Stimulated activated naive CD8-positive, alpha-beta T cell treated with anti-CD3 and anti-CD28 coated beads, Interleukin-15, amount 100 ng/mL, for 72 hours (primary cell): ENCODE measurements at regions not wholly inside any gene's neighbourhood (a gene's known extent, or its start where the extent isn't known, plus 50 kb on each side); places are given as distances from the start of the nearest gene placed in this dataset.
"Not testable (repeated sequence)": the region's sequence is repeated elsewhere in the genome, so short reads cannot be mapped to it uniquely, and the experiment has no call there.

Source experiments
- ATAC-seq: fragments of 150-1000 bp; cut with Tn5 transposase; 2 replicates; pipeline ENCODE4 v1.10.0; 2021; ENCODE audit warnings: mild to moderate bottlenecking, moderate library complexity
- DNase-seq, 2 donors: peaks; one replicate each; pipeline ENCODE4 v3.0.0; 2021 to 2022
- H3K27ac Mint-ChIP-seq, 2 donors: one replicate each; pipeline ENCODE4 v1.8.0; 2022; ENCODE audit warnings: mild to moderate bottlenecking in 2 of 2, mixed read lengths in 2 of 2, moderate library complexity in 2 of 2
- H3K27me3 Mint-ChIP-seq: one replicate; pipeline ENCODE4 v1.8.0; 2022; ENCODE audit warnings: mixed read lengths
- H3K4me1 Mint-ChIP-seq: one replicate; pipeline ENCODE4 v1.8.0; 2022; ENCODE audit warnings: mild to moderate bottlenecking, mixed read lengths
- H3K4me3 Mint-ChIP-seq, 2 donors: one replicate each; pipeline ENCODE4 v1.8.0; 2022; ENCODE audit warnings: mild to moderate bottlenecking in 2 of 2, mixed read lengths in 2 of 2, moderate library complexity in 1 of 2
- H3K9me3 Mint-ChIP-seq, 2 donors: one replicate each; pipeline ENCODE4 v1.8.0; 2022; ENCODE audit warnings: mixed read lengths in 2 of 2

DNA sequence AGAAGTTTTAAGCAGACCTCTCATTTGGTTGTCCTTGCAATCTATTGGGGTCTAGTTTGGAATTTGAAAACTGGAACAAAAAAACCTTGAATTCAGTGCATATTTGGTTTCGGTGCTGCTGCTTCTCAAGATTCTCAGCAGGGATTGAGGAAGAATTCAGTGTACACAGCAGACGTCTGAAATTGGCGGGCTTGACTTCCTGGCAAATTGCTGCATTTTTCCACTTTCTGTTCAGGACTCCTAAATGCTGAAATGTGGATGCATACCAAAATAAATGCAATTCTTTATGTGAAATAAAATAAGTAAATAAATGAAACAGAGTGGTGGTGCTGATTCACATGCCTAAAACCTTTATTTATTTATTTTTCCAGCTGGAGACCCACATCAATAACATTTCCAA lies 332.4 kb upstream of the KYNU start:
- no peak for ATAC-seq
- DNase-seq, result no peak
- Mint-ChIP-seq H3K4me1 (no peaks in the 10 kb centered on the region), H3K27me3 (no peaks in the 10 kb centered on the region), H3K9me3 (peaks cover 4 to 21% of the 10 kb centered on the region in 2 donors), H3K4me3 (no peak overlapping the region), H3K27ac (no peak overlapping the region)

DNA sequence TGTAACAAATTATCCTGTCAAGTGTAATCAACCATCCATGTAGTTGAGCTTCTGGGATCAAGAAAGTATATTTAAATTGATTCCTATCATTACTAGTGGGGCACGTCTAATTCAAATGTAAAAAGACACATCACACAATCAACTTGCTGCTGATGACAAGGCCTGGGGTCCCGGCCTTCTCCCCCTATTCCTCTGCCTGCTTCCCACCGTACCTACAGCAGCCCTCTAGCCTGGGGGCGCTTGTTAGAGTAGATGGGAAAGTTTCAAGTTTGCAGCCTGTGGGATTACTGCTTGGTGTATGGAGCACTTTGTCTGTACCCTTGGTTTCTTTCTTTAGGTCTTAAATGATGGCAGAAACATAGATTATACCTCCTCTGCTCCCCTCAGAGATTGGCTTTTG lies 333.3 kb upstream of the KYNU start:
- ATAC-seq, result no peak
- no peak overlapping the region for H3K27ac Mint-ChIP-seq
- DNase-seq, result no peak
- no peaks in the 10 kb centered on the region for H3K27me3 Mint-ChIP-seq
- H3K9me3 Mint-ChIP-seq, result peaks cover 4 to 21% of the 10 kb centered on the region in 2 donors
- no peaks in the 10 kb centered on the region for H3K4me1 Mint-ChIP-seq
- no peak overlapping the region for H3K4me3 Mint-ChIP-seq

- Mint-ChIP-seq H3K4me1 (no peaks in the 10 kb centered on the region), H3K4me3 (no peak overlapping the region), H3K27me3 (no peaks in the 10 kb centered on the region), H3K9me3 (peaks cover 0 to 10% of the 10 kb centered on the region in 2 donors), H3K27ac (no peak overlapping the region)
- DNase-seq (no peak), ATAC-seq (no peak)
These were observed 335.0 kb upstream of the KYNU start for GRCh38 chr2:142542431-142542910.

DNA sequence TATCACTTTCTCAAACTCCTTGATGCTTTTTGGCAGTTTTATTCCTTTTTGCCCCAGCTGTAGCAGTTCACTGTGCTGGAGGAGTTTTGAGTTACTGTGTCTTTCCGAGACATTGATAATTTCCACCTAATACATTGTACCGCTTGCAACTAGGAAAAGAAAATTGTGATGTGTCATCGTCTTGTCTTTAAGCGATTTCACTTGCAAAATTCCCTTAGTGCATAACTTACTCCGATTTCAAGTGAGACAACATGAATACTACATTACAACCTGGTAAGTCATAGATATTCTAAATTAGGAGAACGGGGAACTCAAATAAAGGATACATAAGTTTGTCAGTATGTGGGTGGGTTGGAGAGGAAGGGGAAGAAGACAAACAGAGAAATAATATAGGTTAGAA lies 340.5 kb upstream of the KYNU start:
- H3K27ac Mint-ChIP-seq, result no peak overlapping the region

DNA sequence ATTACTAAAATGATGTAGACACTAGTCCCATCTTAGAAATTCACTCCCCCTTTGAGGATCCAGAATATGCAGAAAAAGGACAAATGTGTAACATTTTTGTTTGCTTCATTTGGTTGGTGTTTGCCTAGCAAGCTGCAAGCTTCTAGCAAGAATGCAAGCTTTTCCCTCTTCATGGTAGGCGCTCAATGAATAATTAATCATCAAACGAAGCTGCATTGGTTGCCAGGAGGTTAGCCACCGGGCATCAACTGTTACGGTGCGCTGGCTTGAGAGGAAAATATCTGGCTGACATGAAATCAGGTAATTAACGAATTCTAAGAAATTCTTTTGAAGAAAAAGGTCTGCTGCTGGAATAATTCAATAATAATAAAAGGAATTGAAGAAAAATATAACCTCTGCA lies 341.0 kb upstream of the KYNU start:
- peaks cover 0 to 5% of the 10 kb centered on the region in 2 donors for H3K9me3 Mint-ChIP-seq
- H3K4me3 Mint-ChIP-seq, result no peak overlapping the region
- H3K4me1 Mint-ChIP-seq, result no peaks in the 10 kb centered on the region
- no peak overlapping the region for H3K27ac Mint-ChIP-seq
- DNase-seq (no peak), ATAC-seq (no peak)
- no peaks in the 10 kb centered on the region for H3K27me3 Mint-ChIP-seq

More for the DNA sequence above, 340.5 kb upstream of the KYNU start:
- peaks cover 0 to 3% of the 10 kb centered on the region in 2 donors for H3K9me3 Mint-ChIP-seq
- ATAC-seq (no peak), DNase-seq (no peak)
- no peaks in the 10 kb centered on the region for H3K27me3 Mint-ChIP-seq
- H3K4me1 Mint-ChIP-seq, result no peaks in the 10 kb centered on the region
- no peak overlapping the region for H3K4me3 Mint-ChIP-seq

- H3K9me3 Mint-ChIP-seq, result peaks cover 0 to 5% of the 10 kb centered on the region in 2 donors
- H3K27me3 Mint-ChIP-seq, result no peaks in the 10 kb centered on the region
- DNase-seq (no peak), ATAC-seq (no peak)
- H3K4me1 Mint-ChIP-seq, result no peaks in the 10 kb centered on the region
- no peak overlapping the region for H3K4me3 Mint-ChIP-seq
- no peak overlapping the region for H3K27ac Mint-ChIP-seq
These were observed 342.2 kb upstream of the KYNU start for GRCh38 chr2:142535311-142535710.

DNA sequence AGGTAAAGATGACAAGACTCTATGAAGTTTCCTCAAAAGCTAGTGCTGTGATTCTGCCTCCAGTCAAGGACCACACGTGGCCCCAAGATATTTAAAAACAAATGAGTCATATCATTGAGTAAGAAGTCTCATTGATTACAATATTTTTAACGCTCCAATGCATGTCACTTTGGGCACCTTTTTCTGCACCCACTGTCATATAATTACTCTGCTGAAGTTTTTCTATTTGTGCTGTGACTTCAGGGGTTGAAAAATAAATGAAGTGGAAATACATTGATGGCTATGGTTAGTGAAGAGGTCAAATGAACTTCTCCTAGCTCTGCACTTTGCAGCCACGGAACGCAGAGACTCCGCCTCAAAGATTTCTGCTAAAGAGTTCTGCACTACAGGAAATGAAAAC lies 344.3 kb upstream of the KYNU start:
- H3K27me3 Mint-ChIP-seq, result no peaks in the 10 kb centered on the region
- DNase-seq, result no peak
- no peak overlapping the region for H3K27ac Mint-ChIP-seq
- no peak for ATAC-seq
- peaks cover 0 to 5% of the 10 kb centered on the region in 2 donors for H3K9me3 Mint-ChIP-seq
- H3K4me3 Mint-ChIP-seq, result no peak overlapping the region
- H3K4me1 Mint-ChIP-seq, result no peaks in the 10 kb centered on the region

DNA sequence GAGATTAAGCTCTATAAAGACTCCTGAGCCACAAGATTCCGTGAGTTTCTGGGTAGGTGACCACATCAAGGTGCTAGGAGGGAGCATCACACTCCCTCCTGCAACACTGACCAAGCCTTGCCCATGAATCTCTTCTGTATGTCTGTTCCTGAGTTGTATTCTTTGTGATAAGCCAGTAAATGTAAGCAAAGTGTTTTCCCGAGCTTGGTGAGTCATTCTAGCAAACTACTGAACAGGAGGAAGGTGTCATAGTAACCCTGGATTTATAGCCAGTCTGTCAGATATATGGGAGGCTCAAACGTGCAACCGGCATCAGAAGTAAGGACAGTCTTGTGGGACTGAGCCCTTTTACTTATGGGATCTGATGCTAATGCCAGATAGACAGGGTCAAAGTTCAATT lies 346.1 kb upstream of the KYNU start:
- DNase-seq (no peak), ATAC-seq (no peak)
- Mint-ChIP-seq H3K27ac (no peak overlapping the region), H3K9me3 (peaks cover 0 to 5% of the 10 kb centered on the region in 2 donors), H3K4me3 (no peak overlapping the region), H3K27me3 (no peaks in the 10 kb centered on the region), H3K4me1 (no peaks in the 10 kb centered on the region)

- no peaks in the 10 kb centered on the region for H3K9me3 Mint-ChIP-seq
- DNase-seq (no peak), ATAC-seq (no peak)
- H3K27me3 Mint-ChIP-seq, result no peaks in the 10 kb centered on the region
- H3K27ac Mint-ChIP-seq, result no peak overlapping the region
- H3K4me1 Mint-ChIP-seq, result no peaks in the 10 kb centered on the region
- H3K4me3 Mint-ChIP-seq, result no peak overlapping the region
These were observed 351.7 kb upstream of the KYNU start for GRCh38 chr2:142525720-142526119.

DNA sequence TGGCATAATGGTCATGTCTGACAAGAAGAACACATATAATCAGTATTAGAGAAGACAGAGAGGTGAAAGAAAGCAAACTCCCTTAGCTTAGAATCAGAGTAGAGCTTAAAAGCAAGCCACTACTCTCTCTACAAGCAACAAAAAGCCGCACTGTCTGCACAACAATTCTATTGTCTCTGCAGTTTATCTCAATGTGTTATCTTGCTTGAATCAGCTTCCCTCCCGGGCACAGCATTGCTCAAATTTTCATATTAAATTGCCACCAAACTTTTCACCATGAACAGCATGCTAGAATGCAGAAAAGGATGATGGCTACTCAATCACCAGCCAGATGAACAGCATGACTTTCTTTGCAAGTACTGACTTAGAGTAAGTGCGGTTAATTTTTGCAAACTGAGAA lies 356.0 kb upstream of the KYNU start:
- H3K9me3 Mint-ChIP-seq, result no peaks in the 10 kb centered on the region
- DNase-seq (no peak), ATAC-seq (no peak)
- no peak overlapping the region for H3K27ac Mint-ChIP-seq
- H3K4me3 Mint-ChIP-seq, result no peak overlapping the region
- no peaks in the 10 kb centered on the region for H3K4me1 Mint-ChIP-seq
- no peaks in the 10 kb centered on the region for H3K27me3 Mint-ChIP-seq

- ATAC-seq, result no peak
- Mint-ChIP-seq H3K4me3 (no peak overlapping the region), H3K9me3 (peaks cover 0 to 5% of the 10 kb centered on the region in 2 donors), H3K4me1 (no peaks in the 10 kb centered on the region), H3K27ac (no peak overlapping the region), H3K27me3 (no peaks in the 10 kb centered on the region)
- DNase-seq, result no peak
These were observed 362.0 kb upstream of the KYNU start for GRCh38 chr2:142515493-142515892.

- no peak for DNase-seq
- no peaks in the 10 kb centered on the region for H3K27me3 Mint-ChIP-seq
- no peak overlapping the region for H3K4me3 Mint-ChIP-seq
- H3K27ac Mint-ChIP-seq, result no peak overlapping the region
- peaks cover 0 to 7% of the 10 kb centered on the region in 2 donors for H3K9me3 Mint-ChIP-seq
- ATAC-seq, result no peak
- no peaks in the 10 kb centered on the region for H3K4me1 Mint-ChIP-seq
These were observed 368.1 kb upstream of the KYNU start for GRCh38 chr2:142509401-142509800.

GRCh38 chr2:142504754-142505153 lies 372.7 kb upstream of the KYNU start:
- H3K27me3 Mint-ChIP-seq, result no peaks in the 10 kb centered on the region
- no peak overlapping the region for H3K4me3 Mint-ChIP-seq
- no peak for ATAC-seq
- no peak for DNase-seq
- peaks cover 8 to 11% of the 10 kb centered on the region in 2 donors for H3K9me3 Mint-ChIP-seq
- H3K27ac Mint-ChIP-seq, result no peak overlapping the region
- H3K4me1 Mint-ChIP-seq, result no peaks in the 10 kb centered on the region

DNA sequence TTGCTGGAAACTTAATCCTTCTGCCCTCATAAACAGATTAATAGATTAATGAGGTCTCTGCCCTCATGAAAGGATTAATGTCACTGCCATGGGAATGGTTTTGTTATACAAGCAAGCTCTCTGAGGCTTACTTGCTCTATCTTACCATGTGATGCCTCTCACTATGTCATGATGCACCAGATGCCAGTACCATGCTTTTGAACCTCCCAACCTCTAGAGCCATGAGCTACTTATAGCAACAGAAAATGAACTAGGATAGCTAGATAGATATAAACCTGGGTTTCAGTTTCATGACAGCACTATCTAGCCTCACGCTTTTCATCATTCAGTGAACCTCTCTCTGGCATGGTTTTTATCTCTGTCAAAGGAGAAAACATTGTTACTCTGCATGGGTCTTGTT lies 371.6 kb upstream of the LRP1B start:
- Mint-ChIP-seq H3K9me3 (peaks cover 8 to 11% of the 10 kb centered on the region in 2 donors), H3K4me3 (no peak overlapping the region), H3K4me1 (no peaks in the 10 kb centered on the region), H3K27me3 (no peaks in the 10 kb centered on the region), H3K27ac (no peak overlapping the region)
- DNase-seq (no peak), ATAC-seq (no peak)

GRCh38 chr2:142495141-142495540 lies 364.3 kb upstream of the LRP1B start:
- Mint-ChIP-seq H3K4me1 (no peaks in the 10 kb centered on the region), H3K9me3 (peaks cover 9 to 16% of the 10 kb centered on the region in 2 donors), H3K4me3 (no peak overlapping the region), H3K27me3 (no peaks in the 10 kb centered on the region), H3K27ac (peak overlapping the region in 1 of 2 donors; percentile 60)
- ATAC-seq (no peak), DNase-seq (no peak)

- H3K4me3 Mint-ChIP-seq, H3K27me3 Mint-ChIP-seq, H3K4me1 Mint-ChIP-seq, H3K27ac Mint-ChIP-seq, DNase-seq, ATAC-seq: not testable (repeated sequence)
- H3K9me3 Mint-ChIP-seq, result peaks cover 7 to 19% of the 10 kb centered on the region in 2 donors
These were observed 358.8 kb upstream of the LRP1B start for GRCh38 chr2:142489631-142490030.

DNA sequence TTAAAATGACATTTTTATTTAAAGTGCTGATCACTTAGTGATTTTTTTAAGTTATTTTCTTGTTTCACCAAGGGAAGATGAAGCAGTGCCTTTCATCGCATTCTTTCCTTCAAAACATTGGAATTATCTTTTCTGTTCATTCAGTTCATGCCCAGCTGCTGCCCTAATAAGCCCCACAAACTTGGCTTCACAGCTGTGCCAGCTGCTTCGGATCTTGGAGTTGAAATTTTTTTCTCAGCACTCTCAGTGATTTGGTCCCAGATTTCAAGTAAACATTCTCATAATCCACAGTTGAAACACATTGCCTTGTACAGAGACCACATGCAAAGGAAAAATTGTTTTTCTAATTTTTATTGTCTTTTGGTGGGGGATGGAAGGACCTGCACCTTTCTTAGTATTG lies 353.3 kb upstream of the LRP1B start:
- H3K9me3 Mint-ChIP-seq, result peaks cover 4 to 11% of the 10 kb centered on the region in 2 donors
- H3K27ac Mint-ChIP-seq, result no peak overlapping the region
- DNase-seq, result no peak
- H3K27me3 Mint-ChIP-seq, result no peaks in the 10 kb centered on the region
- no peak overlapping the region for H3K4me3 Mint-ChIP-seq
- no peak for ATAC-seq
- no peaks in the 10 kb centered on the region for H3K4me1 Mint-ChIP-seq
